Amniotic epithelial cell (primary cell): ENCODE measurements at regions not wholly inside any gene's neighbourhood (a gene's known extent, or its start where the extent isn't known, plus 50 kb on each side); places are given as distances from the start of the nearest gene placed in this dataset.

Experiments used
- DNase-seq: peaks from one replicate; pipeline ENCODE4 v3.0.0-alpha.2; 2010; ENCODE audit warnings: low read depth

GRCh38 chr15:31871166-31871886, 159.0 kb upstream of the CHRNA7 start:
- DNase-seq: no peak

DNA sequence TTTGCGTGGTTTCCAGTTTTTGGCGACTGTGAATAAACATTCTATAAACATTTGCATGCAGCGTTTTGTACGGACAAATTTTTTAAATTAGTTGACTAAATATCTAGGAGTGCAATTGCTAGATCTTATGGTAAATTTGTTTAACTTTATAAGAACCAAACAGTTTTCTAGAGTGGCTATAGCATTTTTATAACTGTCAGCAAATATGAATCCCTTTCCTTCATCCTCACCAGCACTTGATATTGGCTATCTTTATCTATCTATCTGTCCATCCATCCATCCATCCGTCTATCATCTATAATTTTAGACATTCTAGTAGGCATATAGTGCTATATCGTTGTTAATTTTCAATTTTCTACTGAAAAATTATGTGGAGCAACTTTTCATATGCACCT, 158.4 kb upstream of the CHRNA7 start:
- DNase-seq: no peak

DNA sequence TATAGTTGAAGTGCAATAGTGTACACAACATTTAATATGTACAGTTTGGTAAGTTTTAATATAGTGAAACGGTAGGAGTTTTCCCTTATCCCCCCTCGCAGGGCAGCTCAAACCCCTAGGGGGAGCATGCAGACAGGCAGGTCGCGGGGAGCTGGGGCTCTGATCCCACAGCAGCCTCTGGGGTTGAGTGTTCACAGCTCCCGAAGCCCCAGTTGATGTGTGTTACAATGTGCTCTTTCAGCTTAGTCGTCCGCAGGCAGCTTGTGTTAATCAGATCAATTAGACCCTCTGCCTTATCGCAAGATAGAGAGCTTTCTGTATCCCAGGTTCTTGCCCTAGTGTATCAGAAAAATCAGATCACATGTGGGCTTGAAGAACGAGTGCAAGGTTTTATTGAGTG, 143.1 kb upstream of the CHRNA7 start:
- DNase-seq: no peak

DNA sequence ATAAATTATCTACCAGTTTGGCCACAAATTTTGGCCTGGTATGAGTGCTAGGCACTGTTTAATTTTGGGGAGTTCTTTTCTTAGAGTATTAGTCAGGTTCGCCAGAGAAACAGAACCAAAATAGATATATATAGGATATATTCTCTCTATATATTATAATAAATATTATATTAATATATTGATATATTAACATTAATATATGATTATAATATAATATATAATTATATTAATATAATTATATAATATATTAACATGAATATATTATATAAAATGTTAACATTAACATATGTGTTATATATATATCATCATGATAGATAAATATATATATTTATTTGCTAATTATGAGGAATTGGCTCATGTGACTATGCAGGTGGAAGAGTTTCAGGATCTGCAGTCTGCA, 137.8 kb upstream of the CHRNA7 start:
- DNase-seq: no peak

DNA sequence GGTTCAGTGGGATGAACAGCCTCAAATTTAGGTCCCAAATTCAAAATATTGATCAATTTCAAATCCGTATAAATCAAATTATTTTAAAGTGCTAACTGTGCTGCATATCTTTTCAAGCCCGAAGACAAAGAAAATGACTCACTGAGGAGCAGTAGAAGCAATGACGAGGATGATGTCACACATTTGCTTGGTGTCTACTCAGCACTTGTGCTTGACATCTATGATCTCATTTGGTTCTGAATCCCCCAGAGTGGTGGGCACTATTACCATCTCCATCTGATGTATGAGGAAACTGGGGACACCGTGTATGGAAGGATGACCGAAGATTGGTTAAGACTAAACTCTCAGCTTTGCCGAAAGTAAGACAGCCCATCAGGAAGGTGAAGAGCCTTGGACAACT, 136.5 kb upstream of the CHRNA7 start:
- DNase-seq: no peak

GRCh38 chr15:31897746-31898145, 132.6 kb upstream of the CHRNA7 start:
- no peak for DNase-seq

- no peak for DNase-seq
Measured at GRCh38 chr15:31901501-31901900, 128.8 kb upstream of the CHRNA7 start.

DNA sequence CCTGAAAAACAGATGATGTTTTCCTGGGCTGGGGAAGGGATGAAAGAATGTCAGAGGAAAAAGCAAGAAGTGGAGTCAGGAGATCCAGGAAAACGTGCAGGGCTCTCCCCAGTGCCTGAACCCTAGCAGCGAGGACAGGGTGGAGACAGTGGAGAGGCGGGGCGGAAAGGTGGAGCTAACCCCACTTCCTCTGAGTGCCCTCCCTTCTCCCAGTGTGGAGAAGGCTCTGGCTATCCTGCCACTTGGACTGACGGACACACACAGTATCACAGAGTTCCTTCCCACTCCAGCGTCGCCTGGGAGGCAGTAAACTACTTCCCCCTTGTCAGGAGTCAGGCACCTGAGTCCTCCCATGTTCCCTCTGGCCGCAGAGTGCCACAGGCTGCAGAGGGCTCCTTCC, 125.3 kb upstream of the CHRNA7 start:
- no peak for DNase-seq

DNA sequence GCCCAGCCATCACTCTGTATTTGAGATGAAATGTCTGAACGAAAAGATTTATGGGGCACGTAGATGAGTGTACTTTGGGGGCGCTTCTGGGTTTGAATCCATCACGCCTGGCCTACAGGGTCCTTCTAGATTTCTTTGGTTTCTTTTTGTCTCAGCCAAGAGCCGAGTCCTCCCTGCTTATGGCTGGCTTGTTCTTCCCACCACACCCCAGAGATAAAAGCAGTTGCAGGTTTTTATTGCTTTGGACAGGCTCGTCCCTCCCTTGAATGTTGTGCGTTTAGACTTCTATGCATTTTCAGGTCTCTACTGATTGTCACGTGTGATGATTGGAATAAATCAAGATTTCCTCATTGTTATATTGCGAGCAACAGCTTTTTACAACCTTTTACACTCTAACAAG, 104.8 kb upstream of the CHRNA7 start:
- DNase-seq: no peak

DNA sequence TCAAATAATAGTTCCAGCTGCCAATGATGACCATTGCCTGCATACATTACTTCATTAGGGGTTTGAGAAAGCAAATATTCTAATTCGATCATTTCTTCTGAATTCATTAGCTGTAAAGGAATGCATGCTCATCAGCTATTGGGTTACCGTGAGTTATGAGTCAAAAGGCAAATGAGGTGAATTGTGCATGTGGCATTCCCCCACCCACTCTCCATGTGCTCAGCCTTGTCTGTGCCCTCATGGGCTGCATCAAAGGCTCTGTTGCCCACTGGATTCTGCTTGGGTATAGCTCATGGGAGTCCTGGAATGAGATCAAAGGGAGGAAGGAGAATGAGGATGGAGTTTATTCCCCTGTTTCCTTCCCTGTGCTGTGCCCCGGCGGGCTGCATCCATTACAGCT, 99.3 kb upstream of the CHRNA7 start:
- no peak for DNase-seq

DNA sequence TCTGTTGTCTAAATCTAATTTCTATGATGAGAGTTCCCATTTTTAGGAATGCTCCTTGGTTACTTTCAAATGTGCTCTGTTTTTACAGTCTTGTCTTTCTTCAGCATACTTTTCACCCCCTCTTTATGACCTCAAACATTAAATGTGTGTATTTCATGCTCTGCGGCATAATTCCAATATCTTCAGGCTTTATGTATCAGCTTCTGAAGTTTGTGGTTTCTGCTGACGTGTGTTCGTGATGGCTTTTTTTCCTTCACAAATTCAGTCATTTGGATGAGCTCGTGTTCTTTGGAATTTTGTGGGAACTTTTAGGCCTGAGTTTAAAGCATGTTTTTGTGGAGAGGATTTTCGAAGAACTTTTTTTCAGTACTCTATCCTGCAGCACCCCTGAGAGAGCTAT, 97.7 kb upstream of the CHRNA7 start:
- no peak for DNase-seq

DNA sequence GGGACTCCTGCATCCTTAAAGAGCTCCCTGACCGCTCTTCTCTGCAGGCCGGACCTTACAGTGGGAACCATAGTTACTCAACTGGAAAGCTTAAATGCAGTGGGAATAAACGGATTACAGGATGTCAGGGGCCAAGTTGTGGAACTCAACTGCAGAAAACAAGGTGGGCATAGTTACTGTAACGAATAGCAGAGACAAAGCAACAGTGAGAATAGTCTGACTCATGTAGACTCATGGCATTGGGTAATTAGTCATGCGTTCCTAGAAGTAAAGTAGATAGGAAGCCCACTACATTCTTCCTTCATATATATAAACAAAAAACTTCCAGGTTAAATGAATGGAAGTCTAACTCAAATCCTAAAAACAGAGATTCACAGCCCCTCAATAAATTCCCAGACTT, 95.5 kb upstream of the CHRNA7 start:
- no peak for DNase-seq

GRCh38 chr15:31953478-31953877, 76.8 kb upstream of the CHRNA7 start:
- no peak for DNase-seq

DNA sequence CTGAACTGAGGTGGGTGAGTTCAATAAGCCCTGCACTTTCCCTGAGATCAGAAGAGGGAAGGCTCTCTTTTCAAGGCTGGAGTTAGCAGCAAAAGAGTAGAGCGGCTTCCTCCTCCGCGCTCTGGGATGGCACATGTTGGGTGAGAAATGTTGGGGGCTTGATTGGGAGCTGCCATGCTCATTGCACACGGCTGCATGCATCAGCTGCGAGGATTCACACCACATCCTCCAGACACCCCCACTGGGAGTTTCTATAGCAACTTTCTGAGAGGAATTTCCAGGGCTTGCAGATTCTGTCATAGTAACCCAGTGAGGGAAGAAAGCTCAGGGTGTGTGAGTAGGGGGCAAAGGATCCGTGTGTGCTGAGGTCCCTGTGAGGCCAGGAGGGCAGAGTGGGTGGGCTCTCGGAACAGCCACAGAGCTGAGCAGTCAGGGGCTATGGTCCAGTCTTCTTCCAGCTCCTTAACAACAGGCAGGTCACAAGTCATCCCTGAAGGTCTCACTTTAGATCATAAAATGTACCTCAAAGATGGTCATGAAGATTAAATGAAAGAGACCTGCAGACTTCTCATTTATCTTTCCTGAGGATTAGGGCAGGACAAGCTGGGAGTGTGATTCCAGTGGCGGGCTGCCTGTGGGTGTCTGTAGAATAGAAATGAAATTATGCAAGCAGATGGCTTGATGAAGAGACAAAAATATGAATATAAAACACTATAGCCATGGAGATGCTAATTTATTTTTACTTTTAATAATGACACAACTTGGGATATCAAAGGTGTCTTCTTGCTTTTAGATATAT, 75.7 kb upstream of the CHRNA7 start:
- no peak for DNase-seq

DNA sequence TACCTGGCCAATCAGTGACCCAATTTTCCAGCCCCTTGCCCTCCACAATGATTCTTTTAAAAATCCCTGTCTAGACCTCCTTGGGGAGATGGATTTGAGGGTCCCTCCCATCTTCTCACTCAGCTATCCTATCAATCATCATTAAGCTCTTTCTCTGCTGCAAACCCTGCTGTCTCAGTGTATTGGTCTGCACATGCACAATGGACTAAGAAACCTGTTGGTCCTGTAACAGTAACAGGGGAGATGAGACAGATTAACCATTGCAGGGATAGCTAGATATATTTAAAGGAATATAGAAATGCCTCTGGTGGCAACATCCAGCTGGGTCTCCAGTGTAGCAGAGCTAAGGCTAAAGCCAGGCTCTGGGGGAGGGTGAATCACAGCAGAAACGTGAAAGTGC, 74.6 kb upstream of the CHRNA7 start:
- DNase-seq: no peak

- DNase-seq: no peak
Measured at GRCh38 chr15:31957581-31957980, 72.7 kb upstream of the CHRNA7 start.

DNA sequence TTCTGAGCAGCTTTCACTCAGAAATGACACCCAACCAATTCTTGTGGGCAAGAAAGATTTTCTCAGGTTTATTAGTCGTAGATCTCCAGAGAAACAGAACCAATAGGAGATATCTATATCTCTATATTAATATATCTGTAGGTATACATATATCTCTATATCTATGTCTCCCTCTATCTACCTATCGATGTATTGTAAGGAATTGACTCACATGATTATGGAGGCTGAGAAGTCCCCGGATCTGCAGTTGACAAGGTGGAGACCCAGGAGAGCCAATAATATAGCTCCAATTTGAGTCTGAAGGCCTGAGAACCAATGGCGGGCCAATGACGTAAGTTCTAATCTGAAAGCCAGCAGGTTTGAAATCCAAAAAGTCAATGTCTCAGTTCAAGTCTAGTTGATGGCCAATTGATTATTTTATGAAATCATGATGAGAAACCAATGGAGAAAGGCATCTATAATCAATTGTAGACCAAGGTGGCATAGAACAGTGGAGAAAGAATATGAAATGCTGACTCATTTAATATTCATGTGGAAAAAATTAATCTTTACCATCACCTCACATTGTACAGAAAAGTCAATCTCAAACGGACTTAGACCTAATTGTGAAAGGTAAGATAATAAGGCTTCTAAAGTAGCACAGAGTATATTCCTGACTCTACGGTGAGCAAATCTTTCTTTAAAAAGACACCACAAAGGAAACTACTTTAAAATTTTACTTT, 65.6 kb upstream of the CHRNA7 start:
- DNase-seq: no peak

- no peak for DNase-seq
Measured at GRCh38 chr15:31970007-31970406, 60.3 kb upstream of the CHRNA7 start.

- no peak for DNase-seq
Measured at GRCh38 chr15:31973197-31973596, 57.1 kb upstream of the CHRNA7 start.

DNA sequence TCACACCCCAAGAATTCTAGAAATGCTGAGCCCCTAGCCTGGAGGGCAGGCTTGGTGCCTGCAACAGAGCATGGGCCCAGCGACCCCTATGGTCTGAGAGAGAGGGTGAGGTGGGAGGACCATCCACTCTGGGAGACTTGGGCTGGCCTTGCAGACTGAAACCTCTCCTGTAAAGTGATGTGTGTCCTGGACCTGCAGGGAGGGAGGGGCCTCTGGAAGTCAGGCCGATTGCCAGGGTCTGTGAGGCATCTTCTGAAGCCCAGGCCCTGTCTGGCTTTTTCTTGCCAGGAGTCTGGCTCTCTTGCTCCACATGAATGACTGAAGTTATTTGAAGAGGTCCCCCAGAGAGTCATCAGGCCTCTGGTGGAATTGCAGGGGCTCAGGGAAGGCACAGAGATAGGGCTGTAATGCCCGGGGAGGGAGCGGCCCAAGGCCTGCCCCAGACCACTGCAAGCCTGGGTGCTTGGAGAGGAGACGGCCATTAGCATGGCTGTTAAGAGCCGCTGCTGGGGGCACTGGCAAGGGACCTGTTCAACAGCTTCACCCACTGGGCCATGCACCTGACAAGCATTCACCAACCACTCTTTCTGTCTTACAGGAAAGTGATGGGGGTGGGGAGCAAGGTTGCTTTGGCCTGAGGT, 56.0 kb upstream of the CHRNA7 start:
- DNase-seq: no peak

GRCh38 chr15:31974855-31975829, 55.2 kb upstream of the CHRNA7 start:
- DNase-seq: no peak
